ENCODE measurements at regions not wholly inside any gene's neighbourhood (a gene's known extent, or its start where the extent isn't known, plus 50 kb on each side); places are given as distances from the start of the nearest gene placed in this dataset.

DNA sequence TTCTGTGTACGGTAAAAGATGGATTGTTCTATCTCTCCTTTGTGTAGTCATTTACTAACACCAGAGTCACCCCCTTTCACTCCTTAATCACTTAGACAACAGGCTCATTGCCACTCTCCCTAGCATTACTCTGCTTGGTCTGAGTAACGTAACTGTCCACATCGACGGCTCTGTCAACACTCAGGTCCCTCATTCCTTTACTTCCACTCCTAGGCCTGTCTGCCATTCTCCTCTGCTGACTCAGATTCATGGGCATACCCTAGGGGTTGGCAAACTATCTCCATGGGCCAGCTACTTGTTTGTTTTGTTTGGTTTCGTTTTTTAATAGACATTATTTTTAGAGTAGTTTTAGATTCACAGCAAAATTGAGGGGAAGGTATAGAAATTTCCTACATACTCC lies 243.9 kb downstream of the NR4A2 start:
- Histone ChIP-seq H3K36me3 (ENCODE audit: control insufficient read depth, insufficient read depth, low read length) (no peaks in the 10 kb centered on the region), H3K9me3 (ENCODE audit: control insufficient read depth, insufficient read depth, low read length) (no peaks in the 10 kb centered on the region), H3K4me3 (ENCODE audit: low read length) (no peak overlapping the region), H3K27me3 (ENCODE audit: control insufficient read depth, insufficient read depth, low read length) (no peaks in the 10 kb centered on the region), H3K27ac (ENCODE audit: low read length) (no peak overlapping the region), H3K4me1 (ENCODE audit: control insufficient read depth, insufficient read depth, low read length) (no peaks in the 10 kb centered on the region)
- no peaks in the 10 kb centered on the region for H3K36me3 Mint-ChIP-seq
- H3K27me3 Mint-ChIP-seq (ENCODE audit: low read depth in 2 of 2): no peaks in the 10 kb centered on the region
- no peak overlapping the region for H3K27ac Mint-ChIP-seq
- WGBS (ENCODE audit: insufficient coverage): 88% methylated on average over 4 of the region's 5 CpGs
- H3K4me1 Mint-ChIP-seq: no peaks in the 10 kb centered on the region
- H3K9me3 Mint-ChIP-seq: no peaks in the 10 kb centered on the region
- H3K4me3 Mint-ChIP-seq: no peak overlapping the region
- TF ChIP-seq, protein P1, sequence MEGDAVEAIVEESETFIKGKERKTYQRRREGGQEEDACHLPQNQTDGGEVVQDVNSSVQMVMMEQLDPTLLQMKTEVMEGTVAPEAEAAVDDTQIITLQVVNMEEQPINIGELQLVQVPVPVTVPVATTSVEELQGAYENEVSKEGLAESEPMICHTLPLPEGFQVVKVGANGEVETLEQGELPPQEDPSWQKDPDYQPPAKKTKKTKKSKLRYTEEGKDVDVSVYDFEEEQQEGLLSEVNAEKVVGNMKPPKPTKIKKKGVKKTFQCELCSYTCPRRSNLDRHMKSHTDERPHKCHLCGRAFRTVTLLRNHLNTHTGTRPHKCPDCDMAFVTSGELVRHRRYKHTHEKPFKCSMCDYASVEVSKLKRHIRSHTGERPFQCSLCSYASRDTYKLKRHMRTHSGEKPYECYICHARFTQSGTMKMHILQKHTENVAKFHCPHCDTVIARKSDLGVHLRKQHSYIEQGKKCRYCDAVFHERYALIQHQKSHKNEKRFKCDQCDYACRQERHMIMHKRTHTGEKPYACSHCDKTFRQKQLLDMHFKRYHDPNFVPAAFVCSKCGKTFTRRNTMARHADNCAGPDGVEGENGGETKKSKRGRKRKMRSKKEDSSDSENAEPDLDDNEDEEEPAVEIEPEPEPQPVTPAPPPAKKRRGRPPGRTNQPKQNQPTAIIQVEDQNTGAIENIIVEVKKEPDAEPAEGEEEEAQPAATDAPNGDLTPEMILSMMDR (IDR thresholded peaks at IDR 0.05): no peak
- DNase-seq: no peak
- intact Hi-C loops (cut with micrococcal nuclease): no loop called here
- ATAC-seq: no peak

DNA sequence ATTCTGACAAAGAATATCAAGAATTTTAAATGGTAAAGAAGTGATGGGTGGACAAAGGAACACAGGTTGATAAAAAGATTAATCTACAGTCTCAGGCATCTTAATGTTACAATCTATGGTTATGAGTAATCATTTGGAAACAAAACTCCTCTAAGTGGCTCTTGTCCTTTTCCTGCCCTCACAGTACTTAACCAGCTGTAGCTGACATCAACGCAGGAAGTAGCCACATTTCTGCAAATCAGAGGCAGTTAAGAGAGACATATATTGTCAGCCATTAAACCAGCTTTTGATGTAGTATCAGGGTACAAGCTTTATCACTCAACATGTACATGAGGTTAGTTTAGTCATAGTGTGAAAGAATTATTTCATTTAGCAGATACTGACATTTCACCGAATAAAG lies 244.6 kb downstream of the NR4A2 start:
- no peaks in the 10 kb centered on the region for H3K4me1 Mint-ChIP-seq
- TF ChIP-seq, protein P1 (IDR thresholded peaks at IDR 0.05): no peak
- no peaks in the 10 kb centered on the region for H3K9me3 ChIP-seq (ENCODE audit: control insufficient read depth, insufficient read depth, low read length)
- 100% methylated on average over 1 of the region's 2 CpGs for WGBS (ENCODE audit: insufficient coverage)
- H3K36me3 ChIP-seq (ENCODE audit: control insufficient read depth, insufficient read depth, low read length): no peaks in the 10 kb centered on the region
- no peaks in the 10 kb centered on the region for H3K27me3 ChIP-seq (ENCODE audit: control insufficient read depth, insufficient read depth, low read length)
- DNase-seq (no peak), ATAC-seq (no peak)
- H3K9me3 Mint-ChIP-seq: peaks cover 0 to 1% of the 10 kb centered on the region in 2 donors
- no peak overlapping the region for H3K27ac ChIP-seq (ENCODE audit: low read length)
- H3K4me3 ChIP-seq (ENCODE audit: low read length): no peak overlapping the region
- intact Hi-C loops (cut with micrococcal nuclease): no loop called here
- no peak overlapping the region for H3K4me3 Mint-ChIP-seq
- no peaks in the 10 kb centered on the region for H3K4me1 ChIP-seq (ENCODE audit: control insufficient read depth, insufficient read depth, low read length)
- no peaks in the 10 kb centered on the region for H3K36me3 Mint-ChIP-seq
- no peak overlapping the region for H3K27ac Mint-ChIP-seq
- no peaks in the 10 kb centered on the region for H3K27me3 Mint-ChIP-seq (ENCODE audit: low read depth in 2 of 2)

GRCh38 chr2:156083763-156084493 lies 248.6 kb downstream of the NR4A2 start:
- ATAC-seq (no peak), DNase-seq (no peak)
- WGBS (ENCODE audit: insufficient coverage): 87% methylated on average over 13 of the region's 15 CpGs

More at GRCh38 chr2:156083763-156084493, 248.6 kb downstream of the NR4A2 start:
- Mint-ChIP-seq H3K27ac (no peak overlapping the region), H3K36me3 (no peaks in the 10 kb centered on the region), H3K4me1 (no peaks in the 10 kb centered on the region), H3K4me3 (no peak overlapping the region), H3K9me3 (peaks cover 3 to 6% of the 10 kb centered on the region in 2 donors), H3K27me3 (ENCODE audit: low read depth in 2 of 2) (no peaks in the 10 kb centered on the region)
- Histone ChIP-seq H3K9me3 (ENCODE audit: control insufficient read depth, insufficient read depth, low read length) (no peaks in the 10 kb centered on the region), H3K36me3 (ENCODE audit: control insufficient read depth, insufficient read depth, low read length) (no peaks in the 10 kb centered on the region), H3K27me3 (ENCODE audit: control insufficient read depth, insufficient read depth, low read length) (no peaks in the 10 kb centered on the region), H3K4me3 (ENCODE audit: low read length) (no peak overlapping the region), H3K4me1 (ENCODE audit: control insufficient read depth, insufficient read depth, low read length) (no peaks in the 10 kb centered on the region), H3K27ac (ENCODE audit: low read length) (no peak overlapping the region)
- TF ChIP-seq, protein P1 (IDR thresholded peaks at IDR 0.05): no peak
- intact Hi-C loops (cut with micrococcal nuclease): no loop called here

All from natural killer cell (primary cell).